ENCODE measurements at regions not wholly inside any gene's neighbourhood (a gene's known extent, or its start where the extent isn't known, plus 50 kb on each side); places are given as distances from the start of the nearest gene placed in this dataset.

DNA sequence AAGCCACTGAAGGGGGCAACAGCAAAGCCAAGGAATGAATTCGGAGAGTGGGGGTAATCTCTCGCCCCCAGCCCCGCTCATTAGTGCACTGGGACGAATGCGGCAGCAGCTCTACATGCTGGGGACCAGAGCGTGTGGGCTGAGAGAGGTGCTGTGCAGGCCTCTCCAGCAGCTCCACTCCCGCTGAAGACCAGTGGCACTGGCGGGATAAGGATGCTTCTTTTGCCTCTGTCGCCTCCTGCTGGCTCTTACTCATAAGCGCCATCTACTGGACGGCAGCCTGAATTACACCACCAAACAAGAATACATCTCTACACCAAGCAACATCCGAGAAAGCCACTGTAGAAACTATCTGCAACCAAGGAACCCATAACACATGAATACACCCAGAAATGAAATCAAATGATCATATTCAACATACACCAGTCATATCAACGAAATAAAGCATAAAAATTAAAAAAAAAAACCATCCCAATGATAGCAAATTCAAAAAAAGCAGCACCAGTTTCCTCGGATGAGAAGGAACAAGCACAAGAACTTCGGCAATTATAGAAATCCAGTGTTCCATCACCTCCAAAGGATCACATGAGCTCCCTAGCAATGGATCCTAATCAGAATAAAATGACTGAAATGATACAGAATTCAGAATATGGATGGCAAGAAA, 79.0 kb upstream of the TMEM168 start:
- ChIA-PET POLR2A (ENCODE audit: partially characterized antibody) (no interaction called here), CTCF (ENCODE audit: partially characterized antibody) (interaction anchor here (1.0 to 2.6 kb wide), 9 partner anchors 9 to 326 kb away, joined by 3 to 14 read pairs (median 4); a partner anchor contains a TSS)
- H3K36me3 Mint-ChIP-seq = peaks cover 2 to 4% of the 10 kb centered on the region in 2 donors
- H3K9me3 ChIP-seq (ENCODE audit: control insufficient read depth in 1 of 2, low read length in 2 of 2) = no peaks in the 10 kb centered on the region
- peaks cover 21 to 56% (median 40%) of the 10 kb centered on the region in 4 donors for H3K4me1 Mint-ChIP-seq
- peak; percentile 43 to 54 (median 45) for DNase-seq
- H3K27me3 ChIP-seq (ENCODE audit: insufficient read depth, low read length) = no peaks in the 10 kb centered on the region
- no peak overlapping the region for H3K4me3 Mint-ChIP-seq
- H3K27me3 Mint-ChIP-seq = no peaks in the 10 kb centered on the region
- H3K4me3 ChIP-seq (ENCODE audit: low read length in 2 of 2) = no peak overlapping the region
- peaks cover 0 to 2% (median 0%) of the 10 kb centered on the region in 8 donors for H3K9me3 Mint-ChIP-seq
- no peak overlapping the region for H3K27ac ChIP-seq (ENCODE audit: low read depth, low read length)
- no peak overlapping the region for H3K27ac Mint-ChIP-seq
- intact Hi-C loops (cut with micrococcal nuclease) = no loop called here
- peaks cover 6% of the 10 kb centered on the region for H3K4me1 ChIP-seq (ENCODE audit: insufficient read depth, low read length)
- no peaks in the 10 kb centered on the region for H3K36me3 ChIP-seq (ENCODE audit: insufficient read depth, low read length)

DNA sequence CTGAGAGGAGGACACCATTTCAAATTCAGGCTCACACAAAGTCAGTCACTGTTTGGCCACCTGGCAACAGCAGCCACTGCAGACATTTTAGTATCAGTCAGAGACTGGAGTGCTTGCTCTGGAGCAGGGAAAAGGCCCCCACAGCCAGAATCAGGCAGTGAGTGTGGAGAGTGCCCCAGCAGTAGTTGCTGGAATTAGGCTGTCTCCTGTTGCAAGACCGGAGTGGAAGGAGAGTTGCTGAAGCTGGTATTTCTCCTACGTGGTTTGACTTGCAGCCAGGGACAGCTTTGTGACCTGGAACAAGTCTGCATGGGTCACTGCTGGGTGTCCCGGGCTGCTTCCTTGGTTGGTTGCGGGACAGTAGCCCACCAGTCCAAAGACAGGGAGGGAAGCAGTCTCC, 78.4 kb upstream of the TMEM168 start:
- peaks cover 5 to 8% of the 10 kb centered on the region in 2 donors for H3K36me3 Mint-ChIP-seq
- H3K9me3 ChIP-seq (ENCODE audit: control insufficient read depth in 1 of 2, low read length in 2 of 2) = no peaks in the 10 kb centered on the region
- ChIA-PET POLR2A (ENCODE audit: partially characterized antibody) (no interaction called here), CTCF (ENCODE audit: partially characterized antibody) (interaction anchor here (1.0 to 2.6 kb wide), 7 partner anchors 9 to 326 kb away, joined by 3 to 14 read pairs (median 4); a partner anchor contains a TSS)
- DNase-seq = no peak
- intact Hi-C loops (cut with micrococcal nuclease) = no loop called here
- H3K4me1 Mint-ChIP-seq = peaks cover 21 to 50% (median 40%) of the 10 kb centered on the region in 4 donors
- H3K27ac ChIP-seq (ENCODE audit: low read depth, low read length) = no peak overlapping the region
- peaks cover 0 to 7% (median 0%) of the 10 kb centered on the region in 8 donors for H3K9me3 Mint-ChIP-seq
- no peaks in the 10 kb centered on the region for H3K27me3 ChIP-seq (ENCODE audit: insufficient read depth, low read length)
- no peak overlapping the region for H3K4me3 ChIP-seq (ENCODE audit: low read length in 2 of 2)
- no peak overlapping the region for H3K4me3 Mint-ChIP-seq
- H3K4me1 ChIP-seq (ENCODE audit: insufficient read depth, low read length) = peaks cover 6% of the 10 kb centered on the region
- no peak overlapping the region for H3K27ac Mint-ChIP-seq
- H3K27me3 Mint-ChIP-seq = no peaks in the 10 kb centered on the region
- H3K36me3 ChIP-seq (ENCODE audit: insufficient read depth, low read length) = no peaks in the 10 kb centered on the region

DNA sequence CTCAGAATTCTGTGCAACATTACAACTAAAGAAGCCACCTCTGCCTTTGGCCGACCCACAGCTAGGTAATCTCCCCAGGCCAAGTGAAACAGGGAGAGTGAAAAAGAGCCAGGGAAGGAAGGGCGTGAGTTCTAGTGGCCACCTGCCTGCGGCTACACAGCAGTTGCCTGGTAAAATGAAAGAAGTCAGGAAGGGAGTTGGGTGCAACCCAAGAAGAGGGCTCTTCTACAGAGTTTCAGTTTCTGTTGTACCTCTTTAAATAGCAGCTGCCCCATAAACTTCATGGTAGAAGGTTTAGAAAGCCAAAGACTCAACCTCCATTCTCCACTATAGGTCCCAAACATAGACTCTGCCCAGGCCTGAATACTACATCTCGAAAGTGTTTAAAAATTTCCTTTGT, 76.2 kb upstream of the TMEM168 start:
- peaks cover 13 to 21% of the 10 kb centered on the region in 2 donors for H3K36me3 Mint-ChIP-seq
- POLR2A ChIA-PET (ENCODE audit: partially characterized antibody) = no interaction called here
- intact Hi-C loops (cut with micrococcal nuclease) = no loop called here

DNA sequence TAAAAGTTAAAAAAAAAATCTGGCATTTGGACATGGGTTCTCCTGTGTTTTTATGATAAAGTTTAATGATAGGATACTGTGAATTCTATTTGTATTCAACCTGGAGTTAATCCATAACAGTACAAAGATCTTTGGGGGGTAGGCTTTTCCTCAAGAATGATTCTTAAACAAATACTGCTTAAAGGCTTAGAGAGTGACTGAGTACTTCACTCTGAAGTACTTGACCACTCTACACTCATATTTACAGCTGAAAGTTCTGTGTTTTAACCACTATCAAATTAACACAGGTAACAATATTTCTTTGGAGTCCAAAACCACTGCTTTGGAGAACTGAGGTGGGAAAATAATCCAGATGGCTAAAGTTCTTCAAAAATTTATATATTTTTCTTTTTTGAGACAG, 74.2 kb upstream of the TMEM168 start:
- Histone ChIP-seq H3K4me3 (ENCODE audit: low read length in 2 of 2) (no peak overlapping the region), H3K36me3 (ENCODE audit: insufficient read depth, low read length) (no peaks in the 10 kb centered on the region), H3K4me1 (ENCODE audit: insufficient read depth, low read length) (peaks cover 6% of the 10 kb centered on the region), H3K27me3 (ENCODE audit: insufficient read depth, low read length) (no peaks in the 10 kb centered on the region), H3K27ac (ENCODE audit: low read depth, low read length) (no peak overlapping the region), H3K9me3 (ENCODE audit: control insufficient read depth in 1 of 2, low read length in 2 of 2) (no peaks in the 10 kb centered on the region)
- intact Hi-C loops (cut with micrococcal nuclease) = no loop called here
- Mint-ChIP-seq H3K36me3 (peaks cover 13 to 24% of the 10 kb centered on the region in 2 donors), H3K9me3 (peaks cover 0 to 7% (median 0%) of the 10 kb centered on the region in 8 donors), H3K4me3 (no peak overlapping the region), H3K4me1 (peaks cover 9 to 14% (median 12%) of the 10 kb centered on the region in 4 donors), H3K27ac (no peak overlapping the region), H3K27me3 (no peaks in the 10 kb centered on the region)
- POLR2A ChIA-PET (ENCODE audit: partially characterized antibody) = no interaction called here
- CTCF ChIA-PET (ENCODE audit: partially characterized antibody) = no interaction called here
- no peak for DNase-seq

More for the DNA sequence above, 76.2 kb upstream of the TMEM168 start:
- H3K4me1 ChIP-seq (ENCODE audit: insufficient read depth, low read length) = peaks cover 6% of the 10 kb centered on the region
- peaks cover 11 to 30% (median 23%) of the 10 kb centered on the region in 4 donors for H3K4me1 Mint-ChIP-seq
- H3K4me3 Mint-ChIP-seq = no peak overlapping the region
- no peak for DNase-seq
- no peak overlapping the region for H3K4me3 ChIP-seq (ENCODE audit: low read length in 2 of 2)
- CTCF ChIA-PET (ENCODE audit: partially characterized antibody) = interaction anchor here (1.0 kb wide), 1 partner anchor 14 kb away, joined by 3 read pairs; no protein-coding TSS in a partner anchor
- H3K9me3 ChIP-seq (ENCODE audit: control insufficient read depth in 1 of 2, low read length in 2 of 2) = no peaks in the 10 kb centered on the region
- H3K27me3 Mint-ChIP-seq = no peaks in the 10 kb centered on the region
- H3K36me3 ChIP-seq (ENCODE audit: insufficient read depth, low read length) = no peaks in the 10 kb centered on the region
- H3K27me3 ChIP-seq (ENCODE audit: insufficient read depth, low read length) = no peaks in the 10 kb centered on the region
- H3K27ac Mint-ChIP-seq = no peak overlapping the region
- peaks cover 0 to 7% (median 0%) of the 10 kb centered on the region in 8 donors for H3K9me3 Mint-ChIP-seq
- no peak overlapping the region for H3K27ac ChIP-seq (ENCODE audit: low read depth, low read length)

DNA sequence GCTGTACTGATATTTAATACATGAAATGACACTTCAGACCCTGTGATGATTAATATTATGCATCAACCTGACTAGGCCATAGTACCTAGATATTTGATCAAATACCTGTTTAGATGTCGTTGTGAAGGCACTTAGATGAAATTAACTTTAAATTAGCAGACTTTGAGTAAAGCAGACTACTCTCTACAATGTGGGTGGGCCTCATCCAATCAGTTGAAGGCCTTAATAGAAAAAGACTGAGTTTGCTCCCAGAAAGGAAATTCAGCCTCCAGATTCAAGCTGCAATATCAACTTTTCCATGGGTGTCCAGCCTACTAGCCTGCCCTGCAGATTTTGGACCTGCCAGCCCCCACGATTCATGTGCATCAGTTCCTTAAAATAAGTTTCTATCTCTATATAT, 68.6 kb upstream of the TMEM168 start:
- no peak for DNase-seq
- H3K4me3 ChIP-seq (ENCODE audit: low read length in 2 of 2) = no peak overlapping the region
- no peaks in the 10 kb centered on the region for H3K36me3 ChIP-seq (ENCODE audit: insufficient read depth, low read length)
- Mint-ChIP-seq H3K36me3 (peaks cover 14 to 23% of the 10 kb centered on the region in 2 donors), H3K27ac (no peak overlapping the region), H3K27me3 (no peaks in the 10 kb centered on the region), H3K4me1 (peaks cover 0 to 4% (median 3%) of the 10 kb centered on the region in 4 donors), H3K4me3 (no peak overlapping the region), H3K9me3 (peaks cover 0 to under 1% (median 0%) of the 10 kb centered on the region in 8 donors)
- no peaks in the 10 kb centered on the region for H3K4me1 ChIP-seq (ENCODE audit: insufficient read depth, low read length)
- H3K27ac ChIP-seq (ENCODE audit: low read depth, low read length) = no peak overlapping the region
- ChIA-PET POLR2A (ENCODE audit: partially characterized antibody) (no interaction called here), CTCF (ENCODE audit: partially characterized antibody) (interaction anchor here (2.7 kb wide), 1 partner anchor 10 kb away, joined by 9 read pairs; no protein-coding TSS in a partner anchor)
- no peaks in the 10 kb centered on the region for H3K9me3 ChIP-seq (ENCODE audit: control insufficient read depth in 1 of 2, low read length in 2 of 2)
- intact Hi-C loops (cut with micrococcal nuclease) = no loop called here
- no peaks in the 10 kb centered on the region for H3K27me3 ChIP-seq (ENCODE audit: insufficient read depth, low read length)

DNA sequence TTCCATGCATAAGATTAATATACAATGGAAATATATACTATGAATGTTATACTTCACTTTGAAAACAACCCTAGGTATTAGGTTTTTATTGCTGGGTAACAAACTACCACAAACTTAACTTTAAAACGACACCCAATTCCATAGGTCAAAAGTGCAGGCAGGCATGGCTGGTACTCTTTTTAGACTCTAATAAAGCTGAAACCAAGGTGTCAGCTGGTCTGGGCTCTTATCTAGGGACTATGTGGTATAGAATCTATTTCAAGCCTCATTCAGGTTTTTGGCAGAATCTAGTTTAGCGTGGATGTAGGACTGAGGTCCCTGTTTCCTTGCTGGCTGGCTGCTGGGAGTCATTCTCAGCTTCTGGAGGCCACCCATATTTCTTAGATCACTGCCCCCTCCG, 65.0 kb upstream of the TMEM168 start:
- DNase-seq = no peak
- intact Hi-C loops (cut with micrococcal nuclease) = no loop called here
- Mint-ChIP-seq H3K36me3 (peaks cover 15 to 21% of the 10 kb centered on the region in 2 donors), H3K4me3 (no peak overlapping the region), H3K9me3 (peaks cover 0 to 2% (median 0%) of the 10 kb centered on the region in 8 donors), H3K4me1 (peaks cover 3 to 9% (median 5%) of the 10 kb centered on the region in 4 donors), H3K27ac (no peak overlapping the region), H3K27me3 (no peaks in the 10 kb centered on the region)
- Histone ChIP-seq H3K27me3 (ENCODE audit: insufficient read depth, low read length) (no peaks in the 10 kb centered on the region), H3K4me1 (ENCODE audit: insufficient read depth, low read length) (no peaks in the 10 kb centered on the region), H3K36me3 (ENCODE audit: insufficient read depth, low read length) (no peaks in the 10 kb centered on the region), H3K4me3 (ENCODE audit: low read length in 2 of 2) (no peak overlapping the region), H3K9me3 (ENCODE audit: control insufficient read depth in 1 of 2, low read length in 2 of 2) (no peaks in the 10 kb centered on the region), H3K27ac (ENCODE audit: low read depth, low read length) (no peak overlapping the region)
- ChIA-PET CTCF (ENCODE audit: partially characterized antibody) (no interaction called here), POLR2A (ENCODE audit: partially characterized antibody) (no interaction called here)

DNA sequence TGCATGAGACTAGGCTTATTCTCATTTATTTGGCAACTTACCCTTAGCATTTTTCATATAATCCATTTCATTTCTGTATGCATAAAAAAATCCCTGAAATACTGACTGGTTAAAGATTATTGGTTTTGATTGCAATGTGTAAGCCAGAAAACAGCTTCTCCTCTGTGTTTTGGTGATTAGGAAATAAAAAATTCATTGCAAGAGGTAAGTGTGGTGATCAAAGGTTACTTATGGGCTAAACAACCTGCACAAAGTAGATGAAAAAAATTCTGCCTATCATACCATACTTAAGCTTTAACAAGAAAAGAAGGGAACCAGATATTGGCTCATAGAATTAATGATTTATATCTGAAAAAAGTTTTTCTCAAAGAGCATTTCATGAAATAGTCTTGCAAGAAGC, 64.0 kb upstream of the TMEM168 start:
- DNase-seq = no peak
- Histone ChIP-seq H3K4me3 (ENCODE audit: low read length in 2 of 2) (no peak overlapping the region), H3K27me3 (ENCODE audit: insufficient read depth, low read length) (no peaks in the 10 kb centered on the region), H3K27ac (ENCODE audit: low read depth, low read length) (no peak overlapping the region), H3K9me3 (ENCODE audit: control insufficient read depth in 1 of 2, low read length in 2 of 2) (no peaks in the 10 kb centered on the region), H3K36me3 (ENCODE audit: insufficient read depth, low read length) (no peaks in the 10 kb centered on the region), H3K4me1 (ENCODE audit: insufficient read depth, low read length) (no peaks in the 10 kb centered on the region)
- H3K27ac Mint-ChIP-seq = no peak overlapping the region
- H3K9me3 Mint-ChIP-seq = peaks cover 0 to 4% (median 0%) of the 10 kb centered on the region in 8 donors
- POLR2A ChIA-PET (ENCODE audit: partially characterized antibody) = no interaction called here
- no peaks in the 10 kb centered on the region for H3K27me3 Mint-ChIP-seq
- peaks cover 4 to 11% (median 8%) of the 10 kb centered on the region in 4 donors for H3K4me1 Mint-ChIP-seq
- H3K4me3 Mint-ChIP-seq = no peak overlapping the region
- peaks cover 19 to 23% of the 10 kb centered on the region in 2 donors for H3K36me3 Mint-ChIP-seq
- intact Hi-C loops (cut with micrococcal nuclease) = no loop called here
- CTCF ChIA-PET (ENCODE audit: partially characterized antibody) = no interaction called here

Measured in CD4-positive, alpha-beta memory T cell (primary cell).